ENCODE measurements at regions not wholly inside any gene's neighbourhood (a gene's known extent, or its start where the extent isn't known, plus 50 kb on each side); places are given as distances from the start of the nearest gene placed in this dataset.

DNA sequence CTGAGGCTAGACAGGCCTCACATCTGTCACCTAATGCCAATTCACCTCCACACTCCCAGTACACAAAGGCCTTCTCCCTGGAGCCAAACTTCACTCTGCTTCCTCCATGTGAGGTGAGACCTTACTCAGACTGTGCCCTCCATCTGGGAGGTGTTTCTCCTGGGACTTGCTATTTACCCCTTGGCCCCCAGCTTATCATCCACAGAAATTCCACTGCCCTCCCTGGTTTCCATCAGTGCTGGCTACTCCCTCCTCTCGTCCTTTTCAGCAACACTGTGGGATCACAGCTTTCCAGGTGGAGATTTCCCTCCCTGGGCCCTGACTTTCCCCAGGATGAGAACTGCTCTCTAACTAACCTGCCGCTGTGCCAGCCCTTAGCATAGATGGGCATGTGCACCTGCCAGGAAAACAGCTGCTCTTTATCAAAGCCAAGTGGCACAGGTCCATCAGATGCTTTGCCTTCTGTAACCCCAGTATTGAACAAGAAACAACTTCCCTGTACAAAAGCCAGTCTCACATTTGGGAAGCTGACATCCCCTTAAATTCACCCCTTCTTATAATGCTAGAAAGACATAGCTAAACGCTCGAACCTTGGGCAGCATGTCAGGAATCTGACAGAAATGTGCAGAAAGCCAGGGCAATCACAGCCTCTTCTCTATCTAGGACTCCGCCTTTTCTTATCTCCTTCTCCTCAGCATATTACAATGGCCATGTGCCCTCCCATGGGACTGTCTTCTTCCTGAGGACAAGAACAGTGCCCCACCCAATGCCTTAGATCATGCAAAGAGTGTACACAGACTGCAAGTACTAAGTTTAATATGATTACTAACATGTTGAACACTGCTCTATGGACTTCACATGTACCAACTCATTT, 535.5 kb upstream of the ID2 start:
- TF ChIP-seq EZH2 (IDR thresholded peaks at IDR 0.05; ENCODE audit: insufficient read depth, poor library complexity, severe bottlenecking), result no peak
- 96 to 98% methylated on average over 5 of the region's 5 CpGs for whole genome bisulfite sequencing, 2 experiments (ENCODE audit: low coverage in 1 of 2, low lambda C conversion rate in 2 of 2, missing lambda C conversion rate in 2 of 2)

GRCh38 chr2:8148260-8149006, 533.4 kb upstream of the ID2 start:
- Histone ChIP-seq H3K4me2 (ENCODE audit: unreplicated experiment) (peak overlapping the region; percentile 16), H3K79me2 (ENCODE audit: insufficient read depth) (no peaks in the 10 kb centered on the region), H4K20me1 (ENCODE audit: insufficient read depth) (no peaks in the 10 kb centered on the region), H3K9ac (no peak overlapping the region), H2AFZ (no peak overlapping the region), H3K9me2 (ENCODE audit: insufficient read depth) (no peaks in the 10 kb centered on the region), H3F3A (ENCODE audit: insufficient read depth) (peaks cover 31% of the 10 kb centered on the region), H3K4me1 (ENCODE audit: insufficient read depth) (peaks cover 36% of the 10 kb centered on the region), H3K27me3 (replicated peaks; ENCODE audit: insufficient read depth) (no peaks in the 10 kb centered on the region), H3K27ac (peak overlapping the region; percentile 47), H3K9me3 (ENCODE audit: low read depth) (no peaks in the 10 kb centered on the region), H3K36me3 (ENCODE audit: low read depth) (no peaks in the 10 kb centered on the region), H3K4me3 (no peak overlapping the region)
- DNase-seq, result peak; percentile 93
- in situ Hi-C loops (cut with MboI), result no loop called here
- 44 to 50% methylated on average over 8 of the region's 8 CpGs for WGBS, 2 experiments (ENCODE audit: low coverage in 1 of 2, low lambda C conversion rate in 2 of 2, missing lambda C conversion rate in 2 of 2)
- no peak for TF ChIP-seq EZH2 (IDR thresholded peaks at IDR 0.05; ENCODE audit: insufficient read depth, poor library complexity, severe bottlenecking)
- TF ChIP-seq EZH2phosphoT487 (IDR thresholded peaks at IDR 0.05; ENCODE audit: insufficient read depth, low read depth), result no peak

More for the DNA sequence above, 535.5 kb upstream of the ID2 start:
- no peaks in the 10 kb centered on the region for H3K36me3 ChIP-seq (ENCODE audit: low read depth)
- H3K27me3 ChIP-seq (replicated peaks; ENCODE audit: insufficient read depth), result no peaks in the 10 kb centered on the region
- no peak overlapping the region for H2AFZ ChIP-seq
- in situ Hi-C loops (cut with MboI), result no loop called here
- no peak overlapping the region for H3K4me2 ChIP-seq (ENCODE audit: unreplicated experiment)
- H3K9ac ChIP-seq, result no peak overlapping the region
- no peak for DNase-seq
- H3K4me1 ChIP-seq (ENCODE audit: insufficient read depth), result peaks cover 45% of the 10 kb centered on the region
- peaks cover 39% of the 10 kb centered on the region for H3F3A ChIP-seq (ENCODE audit: insufficient read depth)
- H3K4me3 ChIP-seq, result no peak overlapping the region
- no peak overlapping the region for H3K27ac ChIP-seq
- no peaks in the 10 kb centered on the region for H3K79me2 ChIP-seq (ENCODE audit: insufficient read depth)
- no peaks in the 10 kb centered on the region for H4K20me1 ChIP-seq (ENCODE audit: insufficient read depth)
- H3K9me3 ChIP-seq (ENCODE audit: low read depth), result no peaks in the 10 kb centered on the region
- no peaks in the 10 kb centered on the region for H3K9me2 ChIP-seq (ENCODE audit: insufficient read depth)

DNA sequence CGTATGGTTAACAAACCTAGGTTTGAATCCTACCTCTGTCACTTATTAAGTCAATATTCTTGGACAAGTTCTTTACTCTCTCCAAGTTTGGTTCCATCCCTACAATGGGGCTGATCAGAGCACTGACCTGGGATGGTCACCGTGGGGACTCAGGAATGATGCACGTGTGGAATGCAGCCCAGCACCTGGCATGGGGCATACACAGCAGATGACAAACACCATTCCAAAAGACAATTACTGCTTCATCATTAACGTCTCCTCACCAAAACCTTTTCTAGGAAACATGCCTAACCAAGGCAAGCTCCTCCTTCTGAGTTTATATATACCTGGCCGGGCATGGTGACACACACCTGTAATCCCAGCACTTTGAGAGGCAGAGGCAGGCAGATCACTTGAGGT, 532.9 kb upstream of the ID2 start:
- H3K4me1 ChIP-seq (ENCODE audit: insufficient read depth), result peaks cover 35% of the 10 kb centered on the region
- 86 to 88% methylated on average over 5 of the region's 5 CpGs for WGBS, 2 experiments (ENCODE audit: low coverage in 1 of 2, low lambda C conversion rate in 2 of 2, missing lambda C conversion rate in 2 of 2)

GRCh38 chr2:8149985-8150539, 531.8 kb upstream of the ID2 start:
- TF ChIP-seq EZH2phosphoT487 (IDR thresholded peaks at IDR 0.05; ENCODE audit: insufficient read depth, low read depth) (no peak), EZH2 (IDR thresholded peaks at IDR 0.05; ENCODE audit: insufficient read depth, poor library complexity, severe bottlenecking) (no peak)
- no peak overlapping the region for H3K4me2 ChIP-seq (ENCODE audit: unreplicated experiment)
- DNase-seq, result peak; percentile 29
- H3K27me3 ChIP-seq (replicated peaks; ENCODE audit: insufficient read depth), result no peaks in the 10 kb centered on the region
- H2AFZ ChIP-seq, result no peak overlapping the region
- H3K9ac ChIP-seq, result no peak overlapping the region
- no peaks in the 10 kb centered on the region for H4K20me1 ChIP-seq (ENCODE audit: insufficient read depth)
- H3K4me1 ChIP-seq (ENCODE audit: insufficient read depth), result peaks cover 26% of the 10 kb centered on the region
- in situ Hi-C loops (cut with MboI), result no loop called here
- no peaks in the 10 kb centered on the region for H3K9me2 ChIP-seq (ENCODE audit: insufficient read depth)
- peaks cover 27% of the 10 kb centered on the region for H3F3A ChIP-seq (ENCODE audit: insufficient read depth)
- H3K79me2 ChIP-seq (ENCODE audit: insufficient read depth), result no peaks in the 10 kb centered on the region
- 87 to 91% methylated on average over 9 of the region's 9 CpGs for WGBS, 2 experiments (ENCODE audit: low coverage in 1 of 2, low lambda C conversion rate in 2 of 2, missing lambda C conversion rate in 2 of 2)
- H3K36me3 ChIP-seq (ENCODE audit: low read depth), result no peaks in the 10 kb centered on the region
- H3K27ac ChIP-seq, result no peak overlapping the region
- no peaks in the 10 kb centered on the region for H3K9me3 ChIP-seq (ENCODE audit: low read depth)
- H3K4me3 ChIP-seq, result no peak overlapping the region

More for the DNA sequence above, 532.9 kb upstream of the ID2 start:
- Histone ChIP-seq H3K27me3 (replicated peaks; ENCODE audit: insufficient read depth) (no peaks in the 10 kb centered on the region), H3F3A (ENCODE audit: insufficient read depth) (peaks cover 31% of the 10 kb centered on the region), H4K20me1 (ENCODE audit: insufficient read depth) (no peaks in the 10 kb centered on the region), H3K4me3 (no peak overlapping the region), H3K9me2 (ENCODE audit: insufficient read depth) (no peaks in the 10 kb centered on the region), H3K9ac (no peak overlapping the region), H3K79me2 (ENCODE audit: insufficient read depth) (no peaks in the 10 kb centered on the region), H3K36me3 (ENCODE audit: low read depth) (no peaks in the 10 kb centered on the region), H3K4me2 (ENCODE audit: unreplicated experiment) (peak overlapping the region; percentile 16), H2AFZ (no peak overlapping the region), H3K9me3 (ENCODE audit: low read depth) (no peaks in the 10 kb centered on the region), H3K27ac (peak overlapping the region; percentile 47)
- in situ Hi-C loops (cut with MboI), result no loop called here
- no peak for DNase-seq
- TF ChIP-seq EZH2 (IDR thresholded peaks at IDR 0.05; ENCODE audit: insufficient read depth, poor library complexity, severe bottlenecking), result no peak
- no peak for TF ChIP-seq EZH2phosphoT487 (IDR thresholded peaks at IDR 0.05; ENCODE audit: insufficient read depth, low read depth)

Data from GM23248 (cell line).